GM18873 (cell line): ENCODE measurements at regions not wholly inside any gene's neighbourhood (a gene's known extent, or its start where the extent isn't known, plus 50 kb on each side); places are given as distances from the start of the nearest gene placed in this dataset.

ENCODE experiments used
- ATAC-seq: cut with Tn5 transposase; IDR thresholded peaks from one replicate; pipeline ENCODE4 v1.9.1; 2021; ENCODE audit warnings: mild to moderate bottlenecking, moderate library complexity, moderate number of reproducible peaks; ENCODE audit not compliant: unreplicated experiment, low FRiP score

GRCh38 chr2:236935631-236936445 lies 149.9 kb upstream of the COPS8 start:
- no peak for ATAC-seq

- ATAC-seq: no peak
Observed at GRCh38 chr2:236936446-236936940, 149.2 kb upstream of the COPS8 start.

- ATAC-seq: no peak
Observed at GRCh38 chr2:236938126-236938525, 147.6 kb upstream of the COPS8 start.

GRCh38 chr2:236939271-236939670 lies 146.4 kb upstream of the COPS8 start:
- ATAC-seq: no peak

GRCh38 chr2:236939721-236940231 lies 145.9 kb upstream of the COPS8 start:
- no peak for ATAC-seq

GRCh38 chr2:236940497-236940896 lies 145.2 kb upstream of the COPS8 start:
- ATAC-seq: no peak

- ATAC-seq: no peak
Observed at GRCh38 chr2:236940916-236941520, 144.7 kb upstream of the COPS8 start.

- no peak for ATAC-seq
Observed at GRCh38 chr2:236941551-236941950, 144.1 kb upstream of the COPS8 start.

GRCh38 chr2:236942554-236942953 lies 143.1 kb upstream of the COPS8 start:
- ATAC-seq: no peak

- ATAC-seq: no peak
Observed at GRCh38 chr2:236943068-236943467, 142.6 kb upstream of the COPS8 start.

GRCh38 chr2:236943841-236944513 lies 141.7 kb upstream of the COPS8 start:
- ATAC-seq: no peak

- no peak for ATAC-seq
Observed at GRCh38 chr2:236944561-236944960, 141.1 kb upstream of the COPS8 start.

GRCh38 chr2:236945431-236946016 lies 140.2 kb upstream of the COPS8 start:
- ATAC-seq: no peak

GRCh38 chr2:236946871-236947270 lies 138.8 kb upstream of the COPS8 start:
- ATAC-seq: no peak

- ATAC-seq: no peak
Observed at GRCh38 chr2:236947294-236947693, 138.4 kb upstream of the COPS8 start.

- ATAC-seq: no peak
Observed at GRCh38 chr2:236947896-236948295, 137.8 kb upstream of the COPS8 start.

- no peak for ATAC-seq
Observed at GRCh38 chr2:236949089-236949905, 136.4 kb upstream of the COPS8 start.

- ATAC-seq: no peak
Observed at GRCh38 chr2:236951830-236952475, 133.7 kb upstream of the COPS8 start.

- ATAC-seq: no peak
Observed at GRCh38 chr2:236954641-236955040, 131.0 kb upstream of the COPS8 start.
